ENCODE measurements at regions not wholly inside any gene's neighbourhood (a gene's known extent, or its start where the extent isn't known, plus 50 kb on each side); places are given as distances from the start of the nearest gene placed in this dataset.

- ATAC-seq = peak in 2 of 4 donors; percentile 49 to 65
Measured at GRCh38 chr16:48824271-48824670, 214.3 kb upstream of the N4BP1 start.

DNA sequence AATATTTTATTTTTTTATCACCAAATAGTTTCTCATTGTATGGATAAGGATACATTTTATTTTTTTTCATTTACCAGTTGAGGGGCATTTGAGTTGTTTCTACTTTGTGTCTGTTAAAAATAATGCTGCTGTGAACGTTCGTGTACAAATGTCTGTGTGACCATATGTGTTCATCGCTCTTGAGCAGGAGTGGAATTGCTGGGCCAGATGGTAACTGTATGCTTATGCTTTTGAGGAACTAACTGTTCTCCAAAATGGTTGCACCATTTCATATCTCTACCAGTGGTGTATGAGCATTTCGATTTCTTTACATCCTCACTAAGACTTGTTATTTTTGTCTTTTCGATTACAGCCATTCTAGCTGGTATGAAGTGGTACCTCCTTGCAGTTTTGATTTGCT, 212.5 kb upstream of the N4BP1 start:
- Histone ChIP-seq H3K27me3 (peaks cover 0 to 16% (median 0%) of the 10 kb centered on the region in 9 donors), H3K9me3 (no peaks in the 10 kb centered on the region), H3K27ac (no peak overlapping the region), H3K36me3 (no peaks in the 10 kb centered on the region), H3K4me3 (no peak overlapping the region), H3K4me1 (no peaks in the 10 kb centered on the region)
- ATAC-seq = no peak
- no peak for TF ChIP-seq POLR2A (IDR thresholded peaks at IDR 0.05)
- 88 to 92% (median 90%) methylated on average over 5 of the region's 5 CpGs for WGBS, 4 donors
- intact Hi-C loops (cut with DNase I) = no loop called here
- no peak for DNase-seq

More at GRCh38 chr16:48824271-48824670, 214.3 kb upstream of the N4BP1 start:
- peak in 2 of 5 donors; percentile 45 to 60 for DNase-seq
- Histone ChIP-seq H3K27ac (no peak overlapping the region), H3K27me3 (peaks cover 0 to 16% (median 0%) of the 10 kb centered on the region in 9 donors), H3K4me3 (no peak overlapping the region), H3K4me1 (no peaks in the 10 kb centered on the region), H3K9me3 (no peaks in the 10 kb centered on the region), H3K36me3 (no peaks in the 10 kb centered on the region)
- WGBS, 4 donors = 45 to 72% (median 53%) methylated on average over 2 of the region's 2 CpGs
- no peak for TF ChIP-seq POLR2A (IDR thresholded peaks at IDR 0.05)
- TF ChIP-seq, protein P1, sequence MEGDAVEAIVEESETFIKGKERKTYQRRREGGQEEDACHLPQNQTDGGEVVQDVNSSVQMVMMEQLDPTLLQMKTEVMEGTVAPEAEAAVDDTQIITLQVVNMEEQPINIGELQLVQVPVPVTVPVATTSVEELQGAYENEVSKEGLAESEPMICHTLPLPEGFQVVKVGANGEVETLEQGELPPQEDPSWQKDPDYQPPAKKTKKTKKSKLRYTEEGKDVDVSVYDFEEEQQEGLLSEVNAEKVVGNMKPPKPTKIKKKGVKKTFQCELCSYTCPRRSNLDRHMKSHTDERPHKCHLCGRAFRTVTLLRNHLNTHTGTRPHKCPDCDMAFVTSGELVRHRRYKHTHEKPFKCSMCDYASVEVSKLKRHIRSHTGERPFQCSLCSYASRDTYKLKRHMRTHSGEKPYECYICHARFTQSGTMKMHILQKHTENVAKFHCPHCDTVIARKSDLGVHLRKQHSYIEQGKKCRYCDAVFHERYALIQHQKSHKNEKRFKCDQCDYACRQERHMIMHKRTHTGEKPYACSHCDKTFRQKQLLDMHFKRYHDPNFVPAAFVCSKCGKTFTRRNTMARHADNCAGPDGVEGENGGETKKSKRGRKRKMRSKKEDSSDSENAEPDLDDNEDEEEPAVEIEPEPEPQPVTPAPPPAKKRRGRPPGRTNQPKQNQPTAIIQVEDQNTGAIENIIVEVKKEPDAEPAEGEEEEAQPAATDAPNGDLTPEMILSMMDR (IDR thresholded peaks at IDR 0.05) = no peak
- intact Hi-C loops (cut with DNase I) = no loop called here

DNA sequence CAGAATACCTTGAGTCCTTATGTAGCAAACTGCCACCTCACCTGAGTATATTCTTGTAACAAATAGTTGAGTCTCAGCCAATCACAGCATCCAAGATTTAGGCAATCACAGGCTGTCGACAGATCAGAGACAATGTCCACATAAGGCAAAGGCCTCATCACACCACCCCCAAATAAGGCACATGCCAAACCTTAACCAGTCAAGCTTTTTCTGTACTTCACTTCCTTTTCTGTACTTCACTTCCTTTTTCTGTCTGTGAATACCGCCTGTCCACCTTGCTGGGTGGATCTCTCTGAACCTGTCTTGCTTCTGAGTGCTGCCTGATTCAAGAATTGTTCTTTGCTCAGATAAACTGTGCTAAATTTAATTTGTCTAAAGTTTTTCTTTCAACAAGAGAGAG, 210.4 kb upstream of the N4BP1 start:
- Histone ChIP-seq H3K27me3 (peaks cover 0 to 3% (median 0%) of the 10 kb centered on the region in 9 donors), H3K4me1 (no peaks in the 10 kb centered on the region), H3K9me3 (no peaks in the 10 kb centered on the region), H3K4me3 (no peak overlapping the region), H3K36me3 (no peaks in the 10 kb centered on the region), H3K27ac (no peak overlapping the region)
- ATAC-seq (no peak), DNase-seq (no peak)
- TF ChIP-seq POLR2A (IDR thresholded peaks at IDR 0.05) = no peak
- TF ChIP-seq, protein P1 (IDR thresholded peaks at IDR 0.05) = no peak
- intact Hi-C loops (cut with DNase I) = no loop called here
- WGBS, 4 donors = 65 to 84% (median 74%) methylated on average over 2 of the region's 2 CpGs

DNA sequence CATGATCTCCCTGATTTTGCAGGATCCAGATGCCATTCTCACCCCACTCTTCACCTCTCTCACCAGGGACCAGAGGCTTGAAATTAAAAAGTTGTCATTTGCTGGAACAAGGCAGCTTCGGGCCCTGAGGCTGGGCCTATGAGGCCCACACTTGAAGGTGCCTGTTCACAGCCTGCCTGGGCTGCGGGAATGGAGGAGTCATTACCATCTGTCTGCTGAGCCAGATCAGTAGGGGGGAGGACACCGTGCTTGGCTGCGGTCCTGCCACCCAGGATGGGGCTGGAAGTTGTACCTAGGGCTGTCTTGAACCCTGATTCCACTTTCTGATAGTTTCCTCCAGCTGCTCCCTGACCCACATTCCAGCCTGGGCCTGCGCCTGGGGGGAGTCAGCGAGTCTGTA, 208.3 kb upstream of the N4BP1 start:
- ATAC-seq (no peak), DNase-seq (no peak)
- Histone ChIP-seq H3K36me3 (no peaks in the 10 kb centered on the region), H3K27ac (no peak overlapping the region), H3K4me1 (no peaks in the 10 kb centered on the region), H3K27me3 (peaks cover 0 to 6% (median 0%) of the 10 kb centered on the region in 9 donors), H3K9me3 (no peaks in the 10 kb centered on the region), H3K4me3 (no peak overlapping the region)
- no peak for TF ChIP-seq POLR2A (IDR thresholded peaks at IDR 0.05)
- TF ChIP-seq, protein P1 (IDR thresholded peaks at IDR 0.05) = no peak
- intact Hi-C loops (cut with DNase I) = no loop called here
- WGBS, 4 donors = 71 to 76% (median 74%) methylated on average over 6 of the region's 6 CpGs

DNA sequence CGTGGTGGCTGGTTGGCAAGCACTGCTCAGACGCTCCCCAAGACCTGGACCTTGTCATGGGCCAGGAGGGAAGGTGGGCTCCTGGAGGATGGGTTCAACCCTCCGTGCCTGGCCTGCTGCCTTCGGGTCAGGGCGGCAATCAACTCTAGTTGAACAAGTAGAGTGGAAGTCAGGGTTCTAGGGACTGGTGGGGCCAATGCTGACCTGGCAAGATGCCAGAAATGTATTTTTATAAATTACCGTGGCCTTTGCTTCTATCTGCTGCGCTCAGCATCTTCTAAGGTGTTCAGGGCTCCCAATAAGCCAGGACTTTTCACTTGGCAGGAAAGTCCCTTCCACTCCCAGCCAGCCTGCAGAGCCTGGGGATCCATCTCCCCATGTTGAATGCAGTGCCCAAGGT, 207.1 kb upstream of the N4BP1 start:
- Histone ChIP-seq H3K4me3 (no peak overlapping the region), H3K27ac (no peak overlapping the region), H3K27me3 (peaks cover 0 to 17% (median 6%) of the 10 kb centered on the region in 9 donors), H3K36me3 (no peaks in the 10 kb centered on the region), H3K4me1 (no peaks in the 10 kb centered on the region), H3K9me3 (no peaks in the 10 kb centered on the region)
- no peak for DNase-seq
- no peak for ATAC-seq
- TF ChIP-seq POLR2A (IDR thresholded peaks at IDR 0.05) = no peak
- TF ChIP-seq, protein P1 (IDR thresholded peaks at IDR 0.05) = no peak
- WGBS, 4 donors = 75 to 84% (median 79%) methylated on average over 7 of the region's 7 CpGs
- intact Hi-C loops (cut with DNase I) = no loop called here
